ENCODE measurements at regions not wholly inside any gene's neighbourhood (a gene's known extent, or its start where the extent isn't known, plus 50 kb on each side); places are given as distances from the start of the nearest gene placed in this dataset.

GRCh38 chr14:83133981-83134645 is 1600.5 kb upstream of the SEL1L start (continued):
- TF ChIP-seq EZH2phosphoT487 (IDR thresholded peaks at IDR 0.05; ENCODE audit: unreplicated experiment) (no peak), STAT1 (IDR thresholded peaks at IDR 0.05; ENCODE audit: unreplicated experiment) (no peak), REST (IDR thresholded peaks at IDR 0.05; ENCODE audit: unreplicated experiment) (no peak), JUNB (IDR thresholded peaks at IDR 0.05; ENCODE audit: unreplicated experiment) (no peak), CTCF (conservative IDR thresholded peaks at IDR 0.05; ENCODE audit: low read depth in 2 of 2) (no peak), POLR2AphosphoS5 (IDR thresholded peaks at IDR 0.05; ENCODE audit: low read depth) (no peak), ETS1 (IDR thresholded peaks at IDR 0.05) (no peak), NANOG (IDR thresholded peaks at IDR 0.05; ENCODE audit: borderline replicate concordance) (no peak)

DNA sequence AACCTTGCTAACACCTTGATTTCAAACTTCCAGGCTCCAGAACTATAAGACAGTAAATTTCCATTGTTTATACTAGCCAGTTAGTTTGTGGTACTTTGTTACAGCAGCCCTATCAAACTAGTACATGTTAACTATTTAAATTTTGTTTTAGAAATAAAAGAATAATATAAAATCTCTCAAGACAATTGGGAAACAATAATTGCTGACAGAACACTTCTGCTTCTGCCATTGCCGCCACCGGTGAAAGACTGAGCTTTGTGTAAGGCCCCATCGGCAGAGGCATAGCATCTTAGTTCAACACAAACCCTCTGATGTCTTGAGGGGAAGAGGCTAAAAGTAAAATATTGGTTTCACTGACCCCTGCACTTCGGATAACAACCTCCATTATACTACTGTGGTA is 1607.1 kb upstream of the SEL1L start:
- no peak overlapping the region for H3K4me3 Mint-ChIP-seq
- no peak overlapping the region; the same call in 1 of the 2 replicates for H2AFZ ChIP-seq
- no peaks in the 10 kb centered on the region for H3K36me3 Mint-ChIP-seq (ENCODE audit: low read depth)
- H3K27ac ChIP-seq (ENCODE audit: low read depth), result no peak overlapping the region
- no peaks in the 10 kb centered on the region for H3F3A ChIP-seq (replicated peaks; ENCODE audit: low read depth)
- no peak overlapping the region for H3K4me3 ChIP-seq
- no peak overlapping the region for H3K4me2 ChIP-seq
- no peaks in the 10 kb centered on the region for H3K9me3 Mint-ChIP-seq
- H3K4me1 Mint-ChIP-seq, result peaks cover 3% of the 10 kb centered on the region; the same call in 1 of the 3 replicates
- DNase-seq (ENCODE audit: low spot score) (no peak), ATAC-seq (no peak)
- no peaks in the 10 kb centered on the region for H3K9me2 ChIP-seq (ENCODE audit: insufficient read depth)
- peaks cover 3% of the 10 kb centered on the region for H3K27me3 Mint-ChIP-seq (ENCODE audit: insufficient read depth, low read depth, poor library complexity)
- H3K27me3 ChIP-seq (ENCODE audit: insufficient read depth), result no peaks in the 10 kb centered on the region
- H3K27ac Mint-ChIP-seq, result no peak overlapping the region
- no peaks in the 10 kb centered on the region for H3K79me2 ChIP-seq (replicated peaks; ENCODE audit: insufficient read depth)
- H4K20me1 ChIP-seq (replicated peaks; ENCODE audit: insufficient read depth), result no peaks in the 10 kb centered on the region
- no peaks in the 10 kb centered on the region for H3K36me3 ChIP-seq (ENCODE audit: insufficient read depth)
- H3K4me1 ChIP-seq (ENCODE audit: insufficient read depth), result no peaks in the 10 kb centered on the region; the same call in 1 of the 2 replicates
- TF ChIP-seq ETS1 (IDR thresholded peaks at IDR 0.05), result no peak
- TF ChIP-seq ZNF114 (CRISPR knock-in tag; IDR thresholded peaks at IDR 0.05), result no peak
- TF ChIP-seq ZNF331 (CRISPR knock-in tag; IDR thresholded peaks at IDR 0.05; ENCODE audit: low read depth), result no peak
- TF ChIP-seq ZNF462 (CRISPR knock-in tag; IDR thresholded peaks at IDR 0.05), result no peak
- no peak for TF ChIP-seq NANOG (IDR thresholded peaks at IDR 0.05; ENCODE audit: borderline replicate concordance)

Measured in GM23338 (cell line).